ENCODE measurements at regions not wholly inside any gene's neighbourhood (a gene's known extent, or its start where the extent isn't known, plus 50 kb on each side); places are given as distances from the start of the nearest gene placed in this dataset.

GRCh38 chr17:72433797-72434196 is 313.0 kb downstream of the SOX9 start:
- TF ChIP-seq, protein P1, sequence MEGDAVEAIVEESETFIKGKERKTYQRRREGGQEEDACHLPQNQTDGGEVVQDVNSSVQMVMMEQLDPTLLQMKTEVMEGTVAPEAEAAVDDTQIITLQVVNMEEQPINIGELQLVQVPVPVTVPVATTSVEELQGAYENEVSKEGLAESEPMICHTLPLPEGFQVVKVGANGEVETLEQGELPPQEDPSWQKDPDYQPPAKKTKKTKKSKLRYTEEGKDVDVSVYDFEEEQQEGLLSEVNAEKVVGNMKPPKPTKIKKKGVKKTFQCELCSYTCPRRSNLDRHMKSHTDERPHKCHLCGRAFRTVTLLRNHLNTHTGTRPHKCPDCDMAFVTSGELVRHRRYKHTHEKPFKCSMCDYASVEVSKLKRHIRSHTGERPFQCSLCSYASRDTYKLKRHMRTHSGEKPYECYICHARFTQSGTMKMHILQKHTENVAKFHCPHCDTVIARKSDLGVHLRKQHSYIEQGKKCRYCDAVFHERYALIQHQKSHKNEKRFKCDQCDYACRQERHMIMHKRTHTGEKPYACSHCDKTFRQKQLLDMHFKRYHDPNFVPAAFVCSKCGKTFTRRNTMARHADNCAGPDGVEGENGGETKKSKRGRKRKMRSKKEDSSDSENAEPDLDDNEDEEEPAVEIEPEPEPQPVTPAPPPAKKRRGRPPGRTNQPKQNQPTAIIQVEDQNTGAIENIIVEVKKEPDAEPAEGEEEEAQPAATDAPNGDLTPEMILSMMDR (conservative IDR thresholded peaks at IDR 0.05; ENCODE audit: low read depth, low read length), result no peak
- TF ChIP-seq EZH2phosphoT487 (IDR thresholded peaks at IDR 0.05; ENCODE audit: borderline replicate concordance, low read length), result no peak
- no peak for TF ChIP-seq EZH2 (IDR thresholded peaks at IDR 0.05; ENCODE audit: low read length, unreplicated experiment)

Measured in PC-3 (cell line).